GM19043 (cell line): ENCODE measurements at regions not wholly inside any gene's neighbourhood (a gene's known extent, or its start where the extent isn't known, plus 50 kb on each side); places are given as distances from the start of the nearest gene placed in this dataset.
"Not testable (repeated sequence)": the region's sequence is repeated elsewhere in the genome, so short reads cannot be mapped to it uniquely, and the experiment has no call there.

ENCODE experiments used
- ATAC-seq: cut with Tn5 transposase; IDR thresholded peaks from one replicate; pipeline ENCODE4 v1.9.1; 2021; ENCODE audit warnings: low read depth; ENCODE audit not compliant: unreplicated experiment

DNA sequence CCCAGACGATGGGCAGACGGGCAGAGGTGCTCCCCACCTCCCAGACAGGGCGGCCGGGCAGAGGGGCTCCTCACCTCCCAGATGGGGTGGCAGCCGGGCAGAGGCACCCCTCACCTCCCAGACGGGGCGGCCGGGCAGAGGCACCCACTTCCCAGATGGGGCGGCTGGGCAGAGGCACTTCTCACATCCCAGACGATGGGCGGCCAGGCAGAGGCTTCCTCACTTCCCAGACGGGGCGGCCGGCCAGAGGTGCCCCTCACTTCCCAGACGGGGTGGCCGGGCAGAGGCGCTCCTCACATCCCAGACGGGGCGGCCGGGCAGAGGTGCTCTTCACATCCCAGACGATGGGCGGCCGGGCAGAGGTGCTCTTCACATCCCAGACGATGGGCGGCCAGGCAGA lies 96.6 kb downstream of the ABCC12 start:
- not testable (repeated sequence) for ATAC-seq

GRCh38 chr16:48057048-48057447 lies 98.7 kb downstream of the ABCC12 start:
- ATAC-seq: no peak

- peak; percentile 63 for ATAC-seq
Observed at GRCh38 chr16:48054881-48055601, 100.8 kb downstream of the ABCC12 start.

- no peak for ATAC-seq
Observed at GRCh38 chr16:48053418-48053745, 102.4 kb downstream of the ABCC12 start.

DNA sequence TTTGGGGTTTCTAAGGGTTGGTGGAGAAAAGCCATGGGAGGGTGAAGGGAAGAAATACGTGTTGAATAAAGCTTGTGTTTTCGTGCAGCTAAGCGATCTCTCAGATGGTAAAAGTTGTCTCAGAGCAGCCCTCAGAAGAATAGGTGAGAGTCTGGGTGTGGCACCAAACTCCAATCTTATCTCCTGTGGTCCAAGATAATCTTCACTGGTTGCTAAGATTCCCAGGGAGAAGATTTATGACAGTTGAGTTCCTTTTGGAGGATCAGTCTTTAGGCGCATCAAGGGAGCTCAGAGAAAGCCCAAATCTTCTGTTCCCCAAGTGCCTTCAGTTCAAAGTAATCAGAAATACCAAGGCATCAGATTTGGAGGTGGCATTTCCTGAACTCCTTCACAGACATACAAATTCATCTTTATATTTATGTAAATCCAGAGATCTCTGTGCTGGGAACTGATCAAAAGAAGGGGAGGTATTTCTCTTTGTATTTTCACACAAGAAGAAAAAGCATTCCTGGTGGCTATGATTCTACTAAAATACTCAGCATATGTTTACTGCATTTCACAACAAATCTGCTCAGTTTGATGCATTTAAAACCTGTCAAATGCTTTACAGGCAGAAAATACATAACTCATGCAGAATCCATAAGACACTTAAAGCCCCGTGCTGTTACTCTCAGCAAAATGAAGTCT lies 102.9 kb downstream of the ABCC12 start:
- no peak for ATAC-seq

DNA sequence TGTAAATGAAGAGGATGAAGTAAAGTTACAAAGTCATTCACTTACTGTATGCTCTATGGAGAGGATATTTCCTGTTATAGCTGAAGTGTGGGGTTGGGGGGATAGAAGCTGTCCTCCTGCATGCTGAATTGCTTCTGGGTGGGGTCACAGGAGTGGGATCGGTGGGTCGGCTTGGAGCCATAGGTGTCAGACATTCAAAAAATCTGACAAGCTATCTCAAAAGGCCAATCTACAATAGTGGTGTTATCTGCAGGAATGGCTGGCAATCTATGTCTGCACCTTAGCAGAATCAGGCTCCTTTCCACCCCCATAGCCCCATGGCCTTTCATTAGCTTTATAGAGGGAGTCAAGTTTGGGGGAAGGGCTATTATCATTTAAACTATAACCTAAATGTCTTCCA lies 104.9 kb downstream of the ABCC12 start:
- ATAC-seq: no peak

- ATAC-seq: no peak
Observed at GRCh38 chr16:48049847-48050246, 105.9 kb downstream of the ABCC12 start.

DNA sequence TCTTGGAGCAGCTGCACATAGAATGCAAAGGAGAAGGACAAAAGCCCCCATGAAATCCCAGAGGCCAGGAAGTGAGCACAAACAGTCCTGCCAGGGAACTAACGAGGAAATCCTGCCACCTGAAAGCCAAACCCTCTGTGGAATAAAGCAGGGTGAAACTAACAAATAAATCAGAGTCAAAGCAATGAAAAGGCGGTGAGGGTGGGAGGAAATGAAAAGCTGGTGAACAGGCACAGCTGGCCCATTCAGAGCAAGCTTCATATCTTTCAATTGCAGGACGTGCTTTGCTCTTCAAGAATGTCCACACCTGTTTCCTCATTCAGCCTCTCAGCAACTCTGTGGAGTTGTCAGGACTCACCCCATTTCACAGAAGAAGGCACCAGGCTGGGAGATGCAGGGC lies 108.1 kb downstream of the ABCC12 start:
- ATAC-seq: no peak

GRCh38 chr16:48047241-48047640 lies 108.6 kb downstream of the ABCC12 start:
- no peak for ATAC-seq

DNA sequence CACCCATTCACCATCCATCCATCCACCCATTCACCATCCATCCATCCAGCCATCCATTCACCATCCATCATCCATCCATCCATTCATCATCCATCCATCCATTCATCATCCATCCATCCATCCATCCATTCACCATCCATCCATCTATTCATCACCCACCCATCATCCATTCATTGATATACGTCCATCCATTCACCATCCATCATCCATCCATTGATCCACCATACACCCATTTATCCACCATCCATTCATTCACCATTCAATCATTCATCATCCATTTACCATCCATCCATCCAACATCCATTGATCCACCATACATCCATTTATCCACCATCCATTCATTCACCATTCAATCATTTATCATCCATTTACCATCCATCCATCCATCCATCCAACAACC lies 111.7 kb downstream of the ABCC12 start:
- ATAC-seq: no peak

DNA sequence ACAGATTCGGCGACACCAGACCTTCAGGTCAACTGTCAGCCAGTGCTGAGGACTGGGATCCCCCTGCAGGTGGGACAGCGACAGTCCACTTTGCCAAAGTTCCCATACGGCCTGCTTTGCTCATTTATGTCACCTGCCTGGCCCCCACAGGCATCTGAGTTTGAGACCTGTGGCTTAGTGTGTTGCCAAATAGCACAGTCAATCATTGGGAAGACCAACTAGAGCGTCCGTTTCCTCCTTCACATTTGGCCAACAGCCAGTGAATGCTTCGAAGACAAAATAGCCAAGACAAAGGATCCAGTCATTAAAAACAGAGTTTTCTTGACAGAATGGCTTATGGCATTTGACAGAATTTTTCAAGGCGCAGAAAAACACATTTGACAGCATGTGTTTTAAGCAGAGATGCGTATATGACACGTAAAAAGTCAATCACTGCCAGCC lies 113.8 kb downstream of the ABCC12 start:
- no peak for ATAC-seq

- no peak for ATAC-seq
Observed at GRCh38 chr16:48035142-48035541, 120.7 kb downstream of the ABCC12 start.

DNA sequence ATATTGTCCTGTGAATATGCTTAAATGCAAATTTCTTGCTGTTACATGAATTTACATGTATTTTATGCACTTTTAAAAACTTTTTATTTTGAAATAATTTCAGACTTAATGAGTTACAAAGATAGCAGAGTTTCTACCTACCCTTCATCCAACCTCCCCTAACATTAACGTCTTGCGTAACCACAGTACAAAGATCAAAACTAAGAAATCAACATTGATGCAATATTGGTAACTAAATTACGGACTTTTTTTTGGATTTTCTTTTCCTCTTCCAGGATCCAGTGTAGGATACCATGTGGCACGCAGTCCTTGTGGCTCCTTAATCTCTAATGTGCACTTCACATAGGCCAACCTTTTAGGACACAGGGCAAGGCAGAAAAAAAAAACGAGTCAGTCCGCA lies 124.9 kb downstream of the ABCC12 start:
- no peak for ATAC-seq

- ATAC-seq: no peak
Observed at GRCh38 chr16:48029768-48030167, 126.0 kb downstream of the ABCC12 start.

DNA sequence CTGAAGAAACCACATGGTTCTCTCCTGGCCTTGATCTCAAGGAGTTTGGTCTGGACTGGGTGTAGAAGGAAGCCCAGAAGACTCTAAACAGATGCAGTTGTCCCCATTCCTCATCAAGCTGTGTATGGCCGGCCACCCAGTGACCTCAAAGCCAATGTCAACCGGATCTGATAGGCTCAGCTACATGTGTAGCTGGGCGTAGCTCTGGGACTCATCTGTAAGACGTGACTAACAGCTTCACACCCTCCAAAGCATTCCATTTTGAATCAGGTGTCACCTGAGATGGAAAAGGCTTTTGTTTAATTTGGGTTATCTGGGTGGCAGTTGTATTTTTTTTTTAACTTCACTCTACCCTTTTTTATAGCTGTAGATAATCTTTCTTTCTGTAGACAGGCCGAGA lies 130.4 kb downstream of the ABCC12 start:
- no peak for ATAC-seq

DNA sequence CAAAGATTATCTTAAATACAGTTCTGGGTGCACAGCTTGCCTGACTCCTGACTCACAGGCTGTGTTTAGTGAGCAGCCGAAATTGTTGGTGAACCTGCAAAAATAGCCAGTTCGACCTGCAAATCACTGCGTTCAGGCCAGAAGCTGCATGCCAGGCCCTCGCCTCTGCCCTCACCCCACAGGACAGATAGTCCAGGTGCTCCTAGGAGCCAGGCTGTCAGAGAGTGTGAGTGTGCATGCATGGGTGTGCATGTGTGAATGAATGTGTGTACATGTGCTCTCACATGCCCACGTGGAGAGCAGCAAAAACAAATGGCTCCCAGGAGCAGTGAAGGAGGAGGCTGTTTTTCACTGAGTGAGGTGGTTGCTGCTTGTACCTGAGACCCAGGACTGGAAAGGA lies 131.8 kb downstream of the ABCC12 start:
- no peak for ATAC-seq

DNA sequence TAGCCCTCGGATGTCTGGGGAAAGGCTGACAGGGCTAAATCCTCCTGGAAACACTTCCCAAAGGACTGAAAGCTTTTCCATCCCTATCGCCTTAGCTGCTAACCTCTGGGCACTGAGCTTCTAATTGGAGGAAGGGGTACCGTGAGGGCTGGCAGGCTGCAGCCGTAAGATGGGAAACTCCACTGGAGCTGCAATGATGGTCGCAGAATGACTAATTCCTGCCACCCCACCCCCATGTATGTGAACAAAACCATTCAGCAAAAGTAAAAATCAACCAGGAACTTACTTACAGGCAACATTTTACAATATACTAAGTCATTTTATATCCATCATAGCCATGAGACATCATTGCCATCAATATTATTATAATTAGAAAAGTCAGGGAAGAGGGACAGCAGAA lies 133.3 kb downstream of the ABCC12 start:
- no peak for ATAC-seq

DNA sequence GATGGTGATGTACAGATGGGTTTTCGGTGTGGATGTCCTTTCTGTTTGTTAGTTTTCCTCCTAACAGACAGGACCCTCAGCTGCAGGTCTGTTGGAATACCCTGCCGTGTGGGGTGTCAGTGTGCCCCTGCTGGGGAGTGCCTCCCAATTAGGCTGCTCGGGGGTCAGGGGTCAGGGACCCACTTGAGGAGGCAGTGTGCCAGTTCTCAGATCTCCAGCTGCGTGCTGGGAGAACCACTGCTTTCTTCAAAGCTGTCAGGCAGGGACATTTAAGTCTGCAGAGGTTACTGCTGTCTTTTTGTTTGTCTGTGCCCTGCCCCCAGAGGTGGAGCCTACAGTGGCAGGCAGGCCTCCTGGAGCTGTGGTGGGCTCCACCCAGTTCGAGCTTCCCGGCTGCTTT lies 135.2 kb downstream of the ABCC12 start:
- not testable (repeated sequence) for ATAC-seq

DNA sequence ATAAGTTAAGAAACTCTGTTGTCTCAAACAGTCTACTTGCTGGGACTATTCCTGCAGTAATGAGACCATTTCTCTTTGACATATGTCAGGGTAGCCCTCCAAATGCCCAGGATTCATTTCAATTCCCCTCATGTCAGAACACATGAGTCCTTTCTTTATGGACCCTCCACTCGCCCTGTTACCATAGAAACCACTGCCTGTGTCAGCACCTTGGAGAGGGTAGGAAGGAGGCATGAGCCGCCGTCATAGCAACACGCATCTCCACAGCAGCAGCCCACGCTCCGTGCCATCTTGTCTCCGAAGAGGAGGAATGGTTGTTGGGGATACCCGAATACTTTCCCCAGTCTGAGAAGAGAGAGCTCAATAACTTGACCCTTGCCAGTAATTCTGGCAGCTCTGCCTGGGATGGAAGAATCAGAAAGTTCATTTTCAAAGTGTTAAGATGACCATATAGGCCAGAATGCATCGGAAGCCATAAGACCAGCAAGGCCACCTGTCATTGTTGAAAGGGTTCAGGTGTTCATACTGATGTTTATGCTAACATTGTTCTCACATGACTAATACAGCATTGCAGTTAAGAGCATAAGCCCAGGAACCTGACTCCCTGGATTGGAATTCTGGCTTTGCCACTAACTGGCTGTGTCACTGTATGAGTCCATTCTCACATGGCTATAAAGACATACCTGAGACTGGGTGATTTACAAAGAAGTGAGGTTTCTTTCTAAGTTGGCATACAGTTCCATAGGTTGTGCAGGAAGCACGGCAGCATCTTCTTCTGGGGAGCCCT lies 141.3 kb downstream of the ABCC12 start:
- no peak for ATAC-seq

- ATAC-seq: no peak
Observed at GRCh38 chr16:48013491-48013901, 142.3 kb downstream of the ABCC12 start.

GRCh38 chr16:48011878-48012658 lies 143.7 kb downstream of the ABCC12 start:
- no peak for ATAC-seq
